Mesenchymal stem cell (in vitro differentiated cells and primary cell): ENCODE measurements at regions not wholly inside any gene's neighbourhood (a gene's known extent, or its start where the extent isn't known, plus 50 kb on each side); places are given as distances from the start of the nearest gene placed in this dataset.
A peak's percentile ranks its signal among the peaks of the same experiment; 100 is the strongest.
"Not testable (repeated sequence)": the region's sequence is repeated elsewhere in the genome, so short reads cannot be mapped to it uniquely, and the experiment has no call there.

Source experiments
- DNase-seq: peaks from one replicate; pipeline ENCODE4 v3.0.0-alpha.2; 2013
- H2AFZ ChIP-seq: one replicate; pipeline ENCODE4 v1.6.1; 2013; ENCODE audit warnings: low read depth, mild to moderate bottlenecking, control low read depth, inconsistent platforms, low read length, moderate library complexity
- H2AK5ac ChIP-seq: 2 replicates; pipeline ENCODE4 v1.6.1; 2013; ENCODE audit warnings: low read length, moderate library complexity, mild to moderate bottlenecking, inconsistent platforms; ENCODE audit not compliant: severe bottlenecking
- H2BK120ac ChIP-seq: one replicate; pipeline ENCODE4 v1.6.1; 2013; ENCODE audit warnings: low read depth, mild to moderate bottlenecking, inconsistent platforms, low read length, moderate library complexity
- H2BK12ac ChIP-seq, 2 experiments: one replicate each; pipeline ENCODE4 v1.6.1; 2013; ENCODE audit warnings: inconsistent platforms in 2 of 2, low read length in 2 of 2, mild to moderate bottlenecking in 2 of 2, moderate library complexity in 2 of 2, control low read depth in 1 of 2
- H2BK15ac ChIP-seq: one replicate; pipeline ENCODE4 v1.6.1; 2013; ENCODE audit warnings: mild to moderate bottlenecking, low read depth, inconsistent platforms; ENCODE audit not compliant: poor library complexity, severe bottlenecking
- H2BK5ac ChIP-seq: 2 replicates; pipeline ENCODE4 v1.6.1; 2013; ENCODE audit warnings: low read depth, mild to moderate bottlenecking, low read length, control low read depth, inconsistent platforms; ENCODE audit not compliant: poor library complexity, severe bottlenecking
- H3K14ac ChIP-seq, 2 experiments: one replicate each; pipeline ENCODE4 v1.6.1; 2013; ENCODE audit warnings: inconsistent platforms in 2 of 2, low read length in 2 of 2, control low read depth in 1 of 2, mild to moderate bottlenecking in 1 of 2, moderate library complexity in 1 of 2
- H3K18ac ChIP-seq, 2 experiments: one replicate each; pipeline ENCODE4 v1.6.1; 2013; ENCODE audit warnings: inconsistent platforms in 2 of 2, low read length in 2 of 2, control low read depth in 1 of 2, low read depth in 1 of 2, mild to moderate bottlenecking in 1 of 2
- H3K23ac ChIP-seq, 2 experiments: one replicate each; pipeline ENCODE4 v1.6.1; 2013; ENCODE audit warnings: inconsistent platforms in 2 of 2, low read length in 2 of 2, mild to moderate bottlenecking in 2 of 2, moderate library complexity in 2 of 2, control low read depth in 1 of 2
- H3K27ac ChIP-seq: 2 replicates; pipeline ENCODE4 v1.5.1; 2013; ENCODE audit warnings: mild to moderate bottlenecking, moderate library complexity, low read length, control low read depth, inconsistent platforms; ENCODE audit not compliant: poor library complexity, severe bottlenecking
- H3K27me3 ChIP-seq, 2 experiments: 2 replicates each; pipeline versions ENCODE4 v1.6.1 to v1.7.0; 2013; ENCODE audit warnings: low read length in 2 of 2, mild to moderate bottlenecking in 2 of 2, moderate library complexity in 2 of 2, control low read depth in 1 of 2, inconsistent platforms in 1 of 2; ENCODE audit not compliant: control insufficient read depth in 1 of 2, insufficient read depth in 1 of 2
- H3K36me3 ChIP-seq, 2 experiments: 2 replicates each; pipeline versions ENCODE4 v1.6.1 to v1.7.0; 2013; ENCODE audit warnings: low read length in 2 of 2, control low read depth in 1 of 2, inconsistent platforms in 1 of 2, low read depth in 1 of 2, mild to moderate bottlenecking in 1 of 2; ENCODE audit not compliant: insufficient read depth in 2 of 2, control insufficient read depth in 1 of 2
- H3K4ac ChIP-seq, 2 experiments: one replicate each; pipeline ENCODE4 v1.6.1; 2013; ENCODE audit warnings: inconsistent platforms in 2 of 2, low read length in 2 of 2, mild to moderate bottlenecking in 2 of 2, moderate library complexity in 2 of 2, control low read depth in 1 of 2, low read depth in 1 of 2
- H3K4me1 ChIP-seq: 2 replicates; pipeline ENCODE4 v1.6.1; 2013; ENCODE audit warnings: low read depth, low read length, control low read depth; ENCODE audit not compliant: control insufficient read depth, insufficient read depth
- H3K4me2 ChIP-seq: 2 replicates; pipeline ENCODE4 v1.6.1; 2013; ENCODE audit warnings: low read length, mild to moderate bottlenecking, inconsistent platforms; ENCODE audit not compliant: poor library complexity, severe bottlenecking
- H3K4me3 ChIP-seq, 2 experiments: 2 replicates each; pipeline versions ENCODE4 v1.5.1 to v1.7.0; 2013; ENCODE audit warnings: low read length in 2 of 2, mild to moderate bottlenecking in 2 of 2, control low read depth in 1 of 2, low read depth in 1 of 2; ENCODE audit not compliant: insufficient read depth in 1 of 2
- H3K79me1 ChIP-seq: replicated peaks from 2 replicates; pipeline ENCODE4 v1.6.1; 2013; ENCODE audit warnings: mild to moderate bottlenecking, control low read depth, low read length, inconsistent platforms; ENCODE audit not compliant: poor library complexity, severe bottlenecking
- H3K9ac ChIP-seq: 2 replicates; pipeline ENCODE4 v1.7.0; 2013; ENCODE audit warnings: mild to moderate bottlenecking, low read length, moderate library complexity
- H3K9me3 ChIP-seq: 2 replicates; pipeline ENCODE4 v1.7.0; 2013; ENCODE audit warnings: mild to moderate bottlenecking, low read length; ENCODE audit not compliant: control insufficient read depth
- H4K8ac ChIP-seq: one replicate; pipeline ENCODE4 v1.6.1; 2013; ENCODE audit warnings: inconsistent platforms, mild to moderate bottlenecking, low read length, moderate library complexity
- H4K91ac ChIP-seq: one replicate; pipeline ENCODE4 v1.6.1; 2013; ENCODE audit warnings: mild to moderate bottlenecking, low read length, inconsistent platforms
- WGBS: methylation state at CpG from one replicate; pipeline ENCODE4 v1.1.7; 2013; ENCODE audit warnings: mixed read lengths; 5-methylcytosine and 5-hydroxymethylcytosine counted together

DNA sequence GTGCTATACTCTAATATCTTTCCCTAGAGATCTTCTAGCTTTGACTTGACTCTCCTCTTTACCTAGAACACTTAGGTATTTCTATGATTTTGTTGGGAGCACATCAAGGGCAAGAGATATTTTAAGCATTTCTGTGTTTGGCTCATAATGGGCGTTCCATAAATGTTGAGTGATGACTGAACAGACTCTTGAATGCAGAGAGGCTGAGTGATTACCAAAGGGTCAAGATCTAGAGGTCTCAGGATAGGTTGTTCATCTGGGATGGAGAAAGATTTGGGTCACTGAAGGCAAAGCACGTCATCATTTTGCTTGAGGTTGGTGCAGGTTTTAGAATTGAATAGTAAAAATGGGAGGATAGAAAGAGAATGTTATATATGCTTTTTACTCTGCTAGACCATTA is 705.4 kb upstream of the B3GALT2 start:
- Histone ChIP-seq H3K4me1 (no peaks in the 10 kb centered on the region), H3K79me1 (no peaks in the 10 kb centered on the region), H3K4ac (no peak overlapping the region), H2AFZ (no peak overlapping the region), H4K8ac (no peak overlapping the region), H4K91ac (no peak overlapping the region), H2AK5ac (no peak overlapping the region), H2BK120ac (no peak overlapping the region), H2BK15ac (no peak overlapping the region), H3K9me3 (no peaks in the 10 kb centered on the region), H3K4me2 (no peak overlapping the region), H2BK5ac (no peak overlapping the region), H3K27ac (no peak overlapping the region), H3K9ac (no peak overlapping the region), H3K18ac (no peak overlapping the region), H3K4me3 (no peak overlapping the region), H3K36me3 (no peaks in the 10 kb centered on the region), H3K23ac (no peak overlapping the region), H2BK12ac (no peak overlapping the region), H3K27me3 (no peaks in the 10 kb centered on the region), H3K14ac (no peak overlapping the region)
- DNase-seq: no peak
- 82% methylated on average over 2 of the region's 2 CpGs for WGBS

DNA sequence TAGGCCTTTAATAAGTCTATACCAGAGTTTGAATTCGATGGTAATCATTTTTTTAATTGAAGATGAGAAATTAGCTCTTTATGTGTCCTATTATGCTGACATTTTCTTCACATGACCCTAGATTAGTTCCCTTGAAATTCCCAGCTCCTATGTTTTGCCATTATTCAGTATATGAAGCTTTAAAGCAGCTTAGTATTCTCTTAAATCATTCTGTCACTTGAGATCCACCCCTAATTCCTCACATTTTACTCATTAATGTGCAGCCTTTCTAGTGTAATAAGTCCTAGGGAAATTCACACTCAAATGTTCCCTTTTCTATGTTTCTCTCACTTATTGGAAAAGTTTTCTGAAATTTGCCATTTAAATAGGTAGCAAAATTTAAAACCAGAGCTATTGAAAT is 704.5 kb upstream of the B3GALT2 start:
- Histone ChIP-seq H3K9me3 (no peaks in the 10 kb centered on the region), H3K14ac (no peak overlapping the region), H2BK15ac (no peak overlapping the region), H2AFZ (no peak overlapping the region), H3K27me3 (no peaks in the 10 kb centered on the region), H3K18ac (no peak overlapping the region), H4K8ac (no peak overlapping the region), H3K79me1 (no peaks in the 10 kb centered on the region), H3K27ac (no peak overlapping the region), H3K4me3 (no peak overlapping the region), H3K4me1 (no peaks in the 10 kb centered on the region), H2AK5ac (no peak overlapping the region), H3K4me2 (no peak overlapping the region), H3K9ac (no peak overlapping the region), H3K4ac (no peak overlapping the region), H2BK5ac (no peak overlapping the region), H3K23ac (no peak overlapping the region), H4K91ac (no peak overlapping the region), H2BK120ac (no peak overlapping the region), H3K36me3 (no peaks in the 10 kb centered on the region), H2BK12ac (no peak overlapping the region)
- peak; percentile 6 for DNase-seq
- WGBS: no CpG with 5 or more reads among the region's 1 CpG

DNA sequence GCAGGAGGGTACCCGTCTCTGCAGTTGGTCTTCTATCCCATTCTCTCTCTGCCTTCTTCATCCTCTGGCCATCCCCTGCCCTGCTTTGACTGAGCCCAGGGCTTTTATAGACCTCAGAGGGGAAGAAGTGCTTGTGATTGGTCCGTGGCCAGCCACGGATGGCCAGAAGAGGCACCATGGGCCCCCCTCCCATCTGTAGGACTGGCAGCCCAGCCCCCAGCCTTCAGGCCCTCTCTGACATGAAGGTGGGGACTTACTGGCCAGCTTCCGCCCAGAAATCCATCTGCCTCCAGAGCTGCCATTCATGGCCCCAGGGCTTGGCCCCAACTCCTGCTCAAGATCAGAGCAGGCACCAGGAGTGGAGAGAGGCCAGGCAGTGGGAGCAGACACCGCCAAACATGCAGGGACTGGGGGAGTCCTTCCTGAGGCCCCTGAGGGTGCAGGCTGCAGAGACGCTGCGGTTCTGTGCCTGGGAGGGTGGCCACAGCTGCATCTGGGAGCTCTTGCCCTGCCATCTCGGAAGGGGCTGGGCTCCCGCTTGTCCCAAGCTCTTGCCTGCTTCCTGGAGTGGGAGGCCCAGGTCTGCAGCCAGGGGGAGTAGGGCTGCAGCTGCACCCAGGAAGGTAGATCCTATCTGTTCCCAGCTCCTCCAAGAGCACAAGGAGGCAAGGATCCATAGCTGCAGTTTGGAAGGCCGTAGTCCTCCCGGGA is 698.6 kb upstream of the B3GALT2 start:
- 92% methylated on average over 11 of the region's 11 CpGs for WGBS
- no peak for DNase-seq
- Histone ChIP-seq H3K27ac (no peak overlapping the region), H2AFZ (no peak overlapping the region), H2BK15ac (no peak overlapping the region), H3K79me1 (no peaks in the 10 kb centered on the region), H3K18ac (no peak overlapping the region), H3K9me3 (peaks cover 9% of the 10 kb centered on the region), H3K4ac (no peak overlapping the region), H4K91ac (no peak overlapping the region), H2BK120ac (no peak overlapping the region), H3K4me2 (no peak overlapping the region), H2BK5ac (no peak overlapping the region), H2AK5ac (no peak overlapping the region), H3K23ac (no peak overlapping the region), H3K14ac (no peak overlapping the region), H3K36me3 (no peaks in the 10 kb centered on the region), H3K9ac (no peak overlapping the region), H4K8ac (peak overlapping the region; percentile 37), H3K27me3 (no peaks in the 10 kb centered on the region), H2BK12ac (no peak overlapping the region), H3K4me1 (no peaks in the 10 kb centered on the region), H3K4me3 (no peak overlapping the region)

DNA sequence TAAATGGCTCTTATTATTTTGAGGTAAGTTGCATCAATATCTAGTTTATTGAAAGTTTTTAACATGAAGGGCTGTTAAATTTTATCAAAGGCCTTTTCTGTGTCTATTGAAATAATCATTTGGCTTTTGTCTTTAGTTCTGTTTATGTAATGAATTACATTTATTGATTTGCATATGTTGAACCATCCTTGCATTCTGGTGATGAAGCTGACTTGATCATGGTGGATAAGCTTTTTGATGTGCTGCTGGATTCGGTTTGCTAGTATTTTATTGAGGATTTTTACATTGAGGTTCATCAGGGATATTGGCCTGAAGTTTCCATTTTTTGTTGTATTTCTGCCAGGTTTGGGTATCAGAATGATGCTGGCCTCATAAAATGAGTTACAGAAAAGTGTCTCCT is 691.5 kb upstream of the B3GALT2 start:
- H4K91ac ChIP-seq, H2AFZ ChIP-seq, H2BK5ac ChIP-seq, H3K9ac ChIP-seq, H2BK15ac ChIP-seq, H3K14ac ChIP-seq, H3K18ac ChIP-seq, H3K23ac ChIP-seq, H3K4me3 ChIP-seq, H2BK120ac ChIP-seq, H3K4ac ChIP-seq, H3K79me1 ChIP-seq, H2BK12ac ChIP-seq, H3K36me3 ChIP-seq, H3K4me2 ChIP-seq, H3K27me3 ChIP-seq, H4K8ac ChIP-seq, H3K27ac ChIP-seq, H3K4me1 ChIP-seq, DNase-seq, H2AK5ac ChIP-seq, H3K9me3 ChIP-seq: not testable (repeated sequence)
- 50% methylated on average over 1 of the region's 1 CpG for WGBS
